Prostate gland (tissue), 2 donors: ENCODE measurements at regions not wholly inside any gene's neighbourhood (a gene's known extent, or its start where the extent isn't known, plus 50 kb on each side); places are given as distances from the start of the nearest gene placed in this dataset.

ENCODE experiments used
- DNase-seq: peaks from one replicate; pipeline ENCODE4 v3.0.0-alpha.2; 2019; ENCODE audit warnings: low spot score
- H3K27ac ChIP-seq, 2 donors: fragments of 200-600 bp; sonication (generic); 2 replicates each; pipeline ENCODE4 v1.5.1; 2017 to 2019
- H3K27me3 ChIP-seq: fragments of 200-600 bp; sonication (generic); replicated peaks from 2 replicates; pipeline ENCODE4 v1.5.1; 2019; ENCODE audit not compliant: insufficient read depth
- H3K36me3 ChIP-seq, 2 donors: fragments of 200-600 bp; sonication (generic); 1 replicate in 1 of 2; 2 replicates in 1 of 2; pipeline versions ENCODE4 v1.5.1 to v1.8.1; 2017 to 2019
- H3K4me1 ChIP-seq: fragments of 200-600 bp; sonication (generic); replicated peaks from 2 replicates; pipeline ENCODE4 v1.5.1; 2019
- H3K4me3 ChIP-seq, 2 donors: fragments of 200-600 bp; sonication (generic); 2 replicates each; pipeline ENCODE4 v1.5.1; 2017 to 2019
- H3K9me3 ChIP-seq: fragments of 200-600 bp; sonication (generic); 2 replicates; pipeline ENCODE4 v1.5.1; 2017
- POLR2A ChIP-seq: fragments of 450-650 bp; IDR thresholded peaks from one replicate; pipeline ENCODE4 v1.6.1; 2016; ENCODE audit warnings: antibody characterized with exemption, mild to moderate bottlenecking
- POLR2AphosphoS5 ChIP-seq: sonication (generic); formaldehyde crosslinking; IDR thresholded peaks from one replicate; pipeline ENCODE4 v1.6.1; 2017; ENCODE audit warnings: antibody characterized with exemption
- WGBS: methylation state at CpG from one replicate; pipeline ENCODE4 v1.1.5; 2018; 5-methylcytosine and 5-hydroxymethylcytosine counted together
- intact Hi-C: fragments of 100-400 bp; cut with DNase I; formaldehyde crosslinking; loops from one replicate; pipeline ENCODE4 v1.14.2; 2022
- TF ChIP-seq, protein P1 (sequence below), 4 experiments: fragments of 200-600 bp in 2 of 4; fragments of 450-650 bp in 2 of 4; sonication (generic) in 2 of 4; IDR thresholded peaks; 1 replicate in 3 of 4; 2 replicates in 1 of 4; pipeline ENCODE4 v1.5.1; 2016 to 2019; ENCODE audit warnings: antibody characterized with exemption in 4 of 4, mild to moderate bottlenecking in 2 of 4, moderate library complexity in 2 of 4

DNA sequence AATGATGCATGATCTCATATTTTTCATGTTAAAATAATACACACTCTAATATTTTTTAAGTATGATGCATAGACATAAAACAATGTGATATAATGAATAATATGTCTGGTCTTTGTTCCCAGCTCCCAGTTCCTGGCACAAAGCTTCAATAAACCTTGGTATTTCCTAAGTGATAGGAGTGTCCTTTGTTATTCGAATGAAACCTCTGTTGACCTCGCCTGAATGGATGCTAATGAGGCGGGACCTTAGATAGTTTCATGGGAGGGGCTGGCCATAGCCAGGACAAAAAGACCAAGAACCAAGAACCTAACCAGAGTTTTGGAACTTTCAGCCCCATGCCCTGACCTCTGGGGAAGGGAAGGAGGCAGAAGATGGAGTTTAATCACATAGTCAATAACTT lies 257.7 kb upstream of the COPS8 start:
- no peaks in the 10 kb centered on the region for H3K9me3 ChIP-seq
- WGBS: 88% methylated on average over 3 of the region's 3 CpGs
- H3K4me3 ChIP-seq: no peak overlapping the region
- no peaks in the 10 kb centered on the region for H3K4me1 ChIP-seq
- TF ChIP-seq, protein P1, sequence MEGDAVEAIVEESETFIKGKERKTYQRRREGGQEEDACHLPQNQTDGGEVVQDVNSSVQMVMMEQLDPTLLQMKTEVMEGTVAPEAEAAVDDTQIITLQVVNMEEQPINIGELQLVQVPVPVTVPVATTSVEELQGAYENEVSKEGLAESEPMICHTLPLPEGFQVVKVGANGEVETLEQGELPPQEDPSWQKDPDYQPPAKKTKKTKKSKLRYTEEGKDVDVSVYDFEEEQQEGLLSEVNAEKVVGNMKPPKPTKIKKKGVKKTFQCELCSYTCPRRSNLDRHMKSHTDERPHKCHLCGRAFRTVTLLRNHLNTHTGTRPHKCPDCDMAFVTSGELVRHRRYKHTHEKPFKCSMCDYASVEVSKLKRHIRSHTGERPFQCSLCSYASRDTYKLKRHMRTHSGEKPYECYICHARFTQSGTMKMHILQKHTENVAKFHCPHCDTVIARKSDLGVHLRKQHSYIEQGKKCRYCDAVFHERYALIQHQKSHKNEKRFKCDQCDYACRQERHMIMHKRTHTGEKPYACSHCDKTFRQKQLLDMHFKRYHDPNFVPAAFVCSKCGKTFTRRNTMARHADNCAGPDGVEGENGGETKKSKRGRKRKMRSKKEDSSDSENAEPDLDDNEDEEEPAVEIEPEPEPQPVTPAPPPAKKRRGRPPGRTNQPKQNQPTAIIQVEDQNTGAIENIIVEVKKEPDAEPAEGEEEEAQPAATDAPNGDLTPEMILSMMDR (IDR thresholded peaks at IDR 0.05): no peak
- no peak for TF ChIP-seq POLR2A
- no peak for TF ChIP-seq POLR2AphosphoS5
- DNase-seq: no peak
- intact Hi-C loops: no loop called here
- H3K36me3 ChIP-seq: no peaks in the 10 kb centered on the region
- no peak overlapping the region for H3K27ac ChIP-seq
- no peaks in the 10 kb centered on the region for H3K27me3 ChIP-seq

DNA sequence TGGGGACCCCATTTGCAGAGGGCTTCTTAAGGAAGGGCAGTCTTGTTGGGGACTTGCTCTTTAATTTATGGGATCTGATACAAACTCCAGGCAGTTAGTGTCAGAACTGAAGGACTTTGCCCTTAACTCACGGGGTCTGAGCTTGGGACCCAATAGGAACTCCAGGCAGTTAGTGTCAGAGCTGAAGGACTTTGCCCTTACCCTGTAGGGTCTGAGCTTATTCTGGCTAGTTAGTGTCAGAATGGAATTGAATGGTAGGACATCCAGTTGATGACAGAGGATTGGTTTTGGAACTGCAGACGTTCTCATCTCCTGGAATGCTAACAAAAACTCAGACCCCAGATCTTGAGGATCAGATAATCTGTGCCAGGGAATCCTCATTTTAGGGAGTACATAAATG lies 256.9 kb upstream of the COPS8 start:
- intact Hi-C loops: no loop called here
- H3K4me1 ChIP-seq: no peaks in the 10 kb centered on the region
- no peak overlapping the region for H3K27ac ChIP-seq
- H3K36me3 ChIP-seq: no peaks in the 10 kb centered on the region
- TF ChIP-seq POLR2A (no peak), POLR2AphosphoS5 (no peak)
- TF ChIP-seq, protein P1 (IDR thresholded peaks at IDR 0.05): no peak
- DNase-seq: no peak
- no peaks in the 10 kb centered on the region for H3K9me3 ChIP-seq
- H3K4me3 ChIP-seq: no peak overlapping the region
- H3K27me3 ChIP-seq: no peaks in the 10 kb centered on the region
- WGBS: 92% methylated on average over 2 of the region's 2 CpGs

DNA sequence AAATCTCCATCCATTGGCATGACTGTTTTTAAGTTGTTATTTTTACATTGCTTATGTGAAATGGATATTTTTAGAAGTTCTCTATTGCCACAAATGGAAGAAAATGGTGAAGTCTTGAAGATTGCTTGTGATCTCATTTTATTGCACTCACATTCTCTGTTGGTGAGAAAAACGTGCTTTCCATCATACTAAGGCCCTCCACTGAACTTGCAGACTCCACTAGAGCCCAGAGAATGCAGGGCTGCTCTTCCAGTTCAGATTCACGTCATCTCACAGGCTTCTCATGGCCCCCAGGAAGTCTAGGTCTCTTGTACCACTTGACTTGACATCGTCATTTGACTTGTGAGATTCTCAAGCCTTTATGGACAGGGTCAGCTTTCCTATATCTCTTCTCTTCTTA lies 254.8 kb upstream of the COPS8 start:
- Histone ChIP-seq H3K4me3 (no peak overlapping the region), H3K27ac (no peak overlapping the region), H3K27me3 (no peaks in the 10 kb centered on the region), H3K36me3 (no peaks in the 10 kb centered on the region), H3K9me3 (no peaks in the 10 kb centered on the region), H3K4me1 (no peaks in the 10 kb centered on the region)
- no peak for DNase-seq
- intact Hi-C loops: no loop called here
- WGBS: 86% methylated on average over 3 of the region's 3 CpGs
- TF ChIP-seq POLR2A (no peak), POLR2AphosphoS5 (no peak)
- TF ChIP-seq, protein P1 (IDR thresholded peaks at IDR 0.05): no peak

DNA sequence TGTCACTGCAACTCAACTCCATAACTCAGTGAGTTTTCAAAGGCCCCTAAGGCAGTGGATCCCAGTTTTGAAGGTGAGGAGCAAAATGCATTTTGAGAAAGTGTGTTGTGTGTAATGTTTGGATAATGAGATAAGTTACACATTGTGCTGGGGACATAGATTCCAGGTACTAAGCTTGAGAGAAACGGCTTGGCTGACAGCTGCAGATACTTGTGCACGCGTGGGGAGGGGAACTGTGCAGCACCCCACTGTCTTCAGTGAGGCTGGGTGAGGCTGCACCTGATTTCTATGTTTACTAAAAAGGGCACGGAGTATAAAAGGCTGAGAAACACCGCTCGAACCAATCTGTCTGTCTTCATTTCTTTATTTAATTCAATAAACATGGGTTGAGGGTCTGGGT lies 254.0 kb upstream of the COPS8 start:
- Histone ChIP-seq H3K27me3 (no peaks in the 10 kb centered on the region), H3K4me1 (no peaks in the 10 kb centered on the region), H3K4me3 (no peak overlapping the region), H3K9me3 (no peaks in the 10 kb centered on the region), H3K27ac (no peak overlapping the region), H3K36me3 (no peaks in the 10 kb centered on the region)
- no peak for TF ChIP-seq POLR2AphosphoS5
- TF ChIP-seq POLR2A: no peak
- TF ChIP-seq, protein P1 (IDR thresholded peaks at IDR 0.05): no peak
- WGBS: 88% methylated on average over 6 of the region's 6 CpGs
- intact Hi-C loops: no loop called here
- DNase-seq: no peak

DNA sequence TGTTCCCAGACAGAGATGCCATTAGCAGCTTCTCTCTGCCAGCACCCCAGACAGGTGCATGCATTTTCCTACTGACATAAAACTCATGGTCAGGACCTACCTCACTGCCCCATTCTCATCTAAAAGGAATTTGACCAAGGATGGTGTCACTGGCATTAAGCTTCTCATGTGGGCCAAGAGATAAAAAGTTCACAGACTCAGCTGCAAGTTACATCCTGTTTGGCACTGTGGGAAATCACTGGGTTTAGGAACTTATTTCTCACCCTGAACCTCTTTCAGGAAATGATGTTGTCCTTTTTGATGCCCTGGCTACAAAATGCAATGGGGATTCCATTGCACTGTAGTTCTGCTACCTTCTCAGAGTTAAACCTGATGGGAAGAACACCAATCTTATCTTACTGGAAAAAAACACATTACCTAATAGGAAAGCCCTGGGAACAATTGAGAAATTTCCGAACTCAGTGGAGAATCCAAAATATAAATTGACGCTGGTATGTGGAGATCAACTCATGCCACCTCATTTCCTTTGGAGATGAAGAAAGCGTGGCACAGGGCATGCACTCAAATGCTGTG lies 252.1 kb upstream of the COPS8 start:
- DNase-seq: no peak
- WGBS: 91% methylated on average over 3 of the region's 3 CpGs
- Histone ChIP-seq H3K27me3 (no peaks in the 10 kb centered on the region), H3K36me3 (no peaks in the 10 kb centered on the region), H3K4me3 (no peak overlapping the region), H3K9me3 (no peaks in the 10 kb centered on the region), H3K27ac (no peak overlapping the region), H3K4me1 (no peaks in the 10 kb centered on the region)
- intact Hi-C loops: no loop called here
- TF ChIP-seq POLR2AphosphoS5: no peak
